ENCODE measurements at regions not wholly inside any gene's neighbourhood (a gene's known extent, or its start where the extent isn't known, plus 50 kb on each side); places are given as distances from the start of the nearest gene placed in this dataset.
"Not testable (repeated sequence)": the region's sequence is repeated elsewhere in the genome, so short reads cannot be mapped to it uniquely, and the experiment has no call there.

DNA sequence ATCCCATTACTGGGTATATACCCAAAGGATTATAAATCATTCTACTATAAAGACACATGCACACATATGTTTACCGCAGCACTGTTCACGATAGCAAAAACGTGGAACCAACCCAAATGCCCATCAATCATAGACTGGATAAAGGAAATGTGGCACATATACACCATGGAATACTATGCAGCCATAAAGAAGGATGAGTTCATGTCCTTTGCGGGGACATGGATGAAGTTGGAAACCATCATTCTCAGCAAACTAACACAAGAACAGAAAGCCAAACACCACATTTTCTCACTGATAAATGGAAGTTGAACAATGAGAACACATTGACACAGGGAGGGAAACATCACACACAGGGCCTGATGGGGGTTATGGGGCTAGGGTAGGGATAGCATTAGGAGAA lies 1090.5 kb upstream of the EDIL3 start:
- not testable (repeated sequence) for H3K27me3 ChIP-seq (ENCODE audit: control insufficient read depth in 1 of 2, insufficient read depth in 2 of 2, low read length in 2 of 2); H3K9ac ChIP-seq (ENCODE audit: low read length); H3K4me3 ChIP-seq (ENCODE audit: low read depth in 1 of 2, low read length in 2 of 2); H3K4me1 ChIP-seq (ENCODE audit: insufficient read depth, low read length); H3K9me3 ChIP-seq (ENCODE audit: low read length); H3K36me3 ChIP-seq (ENCODE audit: insufficient read depth, low read length); H3K27ac ChIP-seq (ENCODE audit: low read depth, low read length)

- Histone ChIP-seq H3K4me3 (ENCODE audit: low read depth in 1 of 2, low read length in 2 of 2) (no peak overlapping the region), H3K27me3 (ENCODE audit: control insufficient read depth in 1 of 2, insufficient read depth in 2 of 2, low read length in 2 of 2) (no peaks in the 10 kb centered on the region), H3K4me1 (ENCODE audit: insufficient read depth, low read length) (no peaks in the 10 kb centered on the region), H3K9me3 (ENCODE audit: low read length) (no peaks in the 10 kb centered on the region), H3K27ac (ENCODE audit: low read depth, low read length) (no peak overlapping the region), H3K9ac (ENCODE audit: low read length) (no peak overlapping the region), H3K36me3 (ENCODE audit: insufficient read depth, low read length) (no peaks in the 10 kb centered on the region)
Observed at GRCh38 chr5:85476617-85477016, 1091.9 kb upstream of the EDIL3 start.

DNA sequence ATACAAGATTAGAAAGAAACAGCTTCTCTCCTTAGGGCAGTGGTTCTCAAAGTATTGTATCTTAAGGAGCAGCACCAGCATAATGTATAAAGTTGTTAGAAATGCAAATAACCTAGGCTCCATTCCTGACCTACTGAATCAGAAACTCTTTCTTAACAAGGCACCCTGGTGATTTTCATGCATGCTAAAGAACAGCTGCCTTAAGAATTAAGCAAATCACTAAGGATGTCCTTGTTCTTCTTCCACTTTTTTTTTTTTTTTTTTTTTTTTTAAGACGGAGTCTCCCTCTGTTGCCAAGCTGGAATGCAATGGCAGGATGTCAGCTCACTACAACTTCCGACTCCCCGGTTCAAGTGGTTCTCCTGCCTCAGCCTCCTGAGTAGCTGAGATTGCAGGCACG lies 1095.2 kb upstream of the EDIL3 start:
- Histone ChIP-seq H3K27me3 (ENCODE audit: control insufficient read depth in 1 of 2, insufficient read depth in 2 of 2, low read length in 2 of 2) (no peaks in the 10 kb centered on the region), H3K27ac (ENCODE audit: low read depth, low read length) (no peak overlapping the region), H3K4me1 (ENCODE audit: insufficient read depth, low read length) (no peaks in the 10 kb centered on the region), H3K4me3 (ENCODE audit: low read depth in 1 of 2, low read length in 2 of 2) (no peak overlapping the region), H3K9ac (ENCODE audit: low read length) (no peak overlapping the region), H3K36me3 (ENCODE audit: insufficient read depth, low read length) (no peaks in the 10 kb centered on the region), H3K9me3 (ENCODE audit: low read length) (no peaks in the 10 kb centered on the region)

- H3K9me3 ChIP-seq (ENCODE audit: low read length) = no peaks in the 10 kb centered on the region
- H3K27ac ChIP-seq (ENCODE audit: low read depth, low read length) = no peak overlapping the region
- H3K4me1 ChIP-seq (ENCODE audit: insufficient read depth, low read length) = no peaks in the 10 kb centered on the region
Observed at GRCh38 chr5:85484982-85485574, 1100.4 kb upstream of the EDIL3 start.

GRCh38 chr5:85488295-85488694 lies 1103.6 kb upstream of the EDIL3 start:
- Histone ChIP-seq H3K4me3 (ENCODE audit: low read depth in 1 of 2, low read length in 2 of 2) (no peak overlapping the region), H3K36me3 (ENCODE audit: insufficient read depth, low read length) (no peaks in the 10 kb centered on the region), H3K27me3 (ENCODE audit: control insufficient read depth in 1 of 2, insufficient read depth in 2 of 2, low read length in 2 of 2) (no peaks in the 10 kb centered on the region), H3K9me3 (ENCODE audit: low read length) (no peaks in the 10 kb centered on the region), H3K27ac (ENCODE audit: low read depth, low read length) (no peak overlapping the region), H3K4me1 (ENCODE audit: insufficient read depth, low read length) (no peaks in the 10 kb centered on the region), H3K9ac (ENCODE audit: low read length) (no peak overlapping the region)

More at GRCh38 chr5:85484982-85485574, 1100.4 kb upstream of the EDIL3 start:
- H3K4me3 ChIP-seq (ENCODE audit: low read depth in 1 of 2, low read length in 2 of 2) = no peak overlapping the region
- H3K36me3 ChIP-seq (ENCODE audit: insufficient read depth, low read length) = no peaks in the 10 kb centered on the region
- no peaks in the 10 kb centered on the region for H3K27me3 ChIP-seq (ENCODE audit: control insufficient read depth in 1 of 2, insufficient read depth in 2 of 2, low read length in 2 of 2)
- no peak overlapping the region for H3K9ac ChIP-seq (ENCODE audit: low read length)

- Histone ChIP-seq H3K9ac (ENCODE audit: low read length) (no peak overlapping the region), H3K9me3 (ENCODE audit: low read length) (no peaks in the 10 kb centered on the region), H3K36me3 (ENCODE audit: insufficient read depth, low read length) (no peaks in the 10 kb centered on the region), H3K27me3 (ENCODE audit: control insufficient read depth in 1 of 2, insufficient read depth in 2 of 2, low read length in 2 of 2) (no peaks in the 10 kb centered on the region), H3K4me3 (ENCODE audit: low read depth in 1 of 2, low read length in 2 of 2) (no peak overlapping the region), H3K27ac (ENCODE audit: low read depth, low read length) (no peak overlapping the region), H3K4me1 (ENCODE audit: insufficient read depth, low read length) (no peaks in the 10 kb centered on the region)
Observed at GRCh38 chr5:85500869-85501268, 1116.2 kb upstream of the EDIL3 start.

DNA sequence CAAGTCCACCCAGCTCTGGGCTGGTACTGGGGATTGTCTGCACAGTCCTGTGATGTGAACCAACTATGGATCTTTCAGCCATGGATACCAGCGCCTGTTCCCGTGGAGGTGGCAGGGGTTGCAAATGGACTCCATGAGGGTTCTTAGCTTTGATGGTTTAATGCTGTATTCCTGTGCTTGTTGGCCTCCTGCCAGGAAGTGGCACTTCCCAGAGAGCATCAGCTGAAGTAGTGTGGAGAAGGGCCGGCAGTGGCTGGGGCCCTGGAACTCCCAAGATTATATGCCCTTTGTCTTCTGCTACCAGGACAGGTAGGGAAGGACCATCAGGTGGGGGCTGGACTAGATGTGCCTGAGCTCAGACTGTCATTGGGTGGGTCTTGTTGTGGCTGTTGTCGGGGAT lies 1104.8 kb upstream of the COX7C start:
- Histone ChIP-seq H3K4me3 (ENCODE audit: low read depth in 1 of 2, low read length in 2 of 2) (no peak overlapping the region), H3K9me3 (ENCODE audit: low read length) (no peaks in the 10 kb centered on the region), H3K9ac (ENCODE audit: low read length) (no peak overlapping the region), H3K36me3 (ENCODE audit: insufficient read depth, low read length) (no peaks in the 10 kb centered on the region), H3K27ac (ENCODE audit: low read depth, low read length) (no peak overlapping the region), H3K27me3 (ENCODE audit: control insufficient read depth in 1 of 2, insufficient read depth in 2 of 2, low read length in 2 of 2) (no peaks in the 10 kb centered on the region), H3K4me1 (ENCODE audit: insufficient read depth, low read length) (no peaks in the 10 kb centered on the region)

GRCh38 chr5:85515588-85515987 lies 1102.2 kb upstream of the COX7C start:
- H3K9me3 ChIP-seq (ENCODE audit: low read length) = no peaks in the 10 kb centered on the region
- H3K36me3 ChIP-seq (ENCODE audit: insufficient read depth, low read length) = no peaks in the 10 kb centered on the region
- no peaks in the 10 kb centered on the region for H3K27me3 ChIP-seq (ENCODE audit: control insufficient read depth in 1 of 2, insufficient read depth in 2 of 2, low read length in 2 of 2)
- H3K27ac ChIP-seq (ENCODE audit: low read depth, low read length) = no peak overlapping the region
- H3K4me3 ChIP-seq (ENCODE audit: low read depth in 1 of 2, low read length in 2 of 2) = no peak overlapping the region
- H3K4me1 ChIP-seq (ENCODE audit: insufficient read depth, low read length) = no peaks in the 10 kb centered on the region
- no peak overlapping the region for H3K9ac ChIP-seq (ENCODE audit: low read length)

GRCh38 chr5:85517386-85517785 lies 1100.4 kb upstream of the COX7C start:
- Histone ChIP-seq H3K36me3 (ENCODE audit: insufficient read depth, low read length) (no peaks in the 10 kb centered on the region), H3K27me3 (ENCODE audit: control insufficient read depth in 1 of 2, insufficient read depth in 2 of 2, low read length in 2 of 2) (no peaks in the 10 kb centered on the region), H3K4me3 (ENCODE audit: low read depth in 1 of 2, low read length in 2 of 2) (no peak overlapping the region), H3K27ac (ENCODE audit: low read depth, low read length) (no peak overlapping the region), H3K4me1 (ENCODE audit: insufficient read depth, low read length) (no peaks in the 10 kb centered on the region), H3K9ac (ENCODE audit: low read length) (no peak overlapping the region), H3K9me3 (ENCODE audit: low read length) (no peaks in the 10 kb centered on the region)

DNA sequence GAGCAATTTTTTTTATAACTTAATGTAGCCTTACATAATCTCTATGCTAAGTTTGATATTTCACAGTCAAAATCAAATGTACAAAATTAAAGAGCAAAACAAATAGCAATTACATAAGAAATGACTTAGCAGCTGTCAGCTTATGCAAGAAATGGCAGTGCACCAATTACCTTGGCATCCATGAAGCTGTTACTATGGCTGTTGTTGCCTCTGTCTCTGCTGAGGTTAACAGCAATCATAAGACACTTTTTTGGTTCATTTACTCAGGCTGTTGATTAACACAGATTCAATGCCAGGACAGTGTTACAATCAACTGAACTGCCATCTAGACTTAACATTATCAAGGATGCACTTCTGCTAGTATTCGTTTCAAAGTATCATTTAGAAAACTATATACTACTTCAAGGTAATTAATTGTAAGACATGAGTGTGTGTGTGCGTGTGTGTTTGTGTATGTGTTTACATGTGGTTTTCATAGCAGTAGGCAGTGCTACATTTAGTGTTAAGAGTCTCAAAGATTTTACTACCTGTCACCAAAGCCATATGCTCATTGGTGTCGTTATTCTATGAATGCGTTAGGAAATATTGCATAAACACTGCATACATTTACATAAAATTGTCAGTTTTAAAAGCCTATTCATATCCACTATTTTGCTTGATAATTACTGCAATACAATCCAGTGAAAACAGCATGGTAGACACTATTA lies 1084.2 kb upstream of the COX7C start:
- Histone ChIP-seq H3K27ac (ENCODE audit: low read depth, low read length) (no peak overlapping the region), H3K9me3 (ENCODE audit: low read length) (no peaks in the 10 kb centered on the region), H3K27me3 (ENCODE audit: control insufficient read depth in 1 of 2, insufficient read depth in 2 of 2, low read length in 2 of 2) (no peaks in the 10 kb centered on the region), H3K4me1 (ENCODE audit: insufficient read depth, low read length) (no peaks in the 10 kb centered on the region), H3K36me3 (ENCODE audit: insufficient read depth, low read length) (no peaks in the 10 kb centered on the region), H3K9ac (ENCODE audit: low read length) (no peak overlapping the region), H3K4me3 (ENCODE audit: low read depth in 1 of 2, low read length in 2 of 2) (no peak overlapping the region)

GRCh38 chr5:85538362-85538761 lies 1079.4 kb upstream of the COX7C start:
- Histone ChIP-seq H3K36me3 (ENCODE audit: insufficient read depth, low read length) (no peaks in the 10 kb centered on the region), H3K27me3 (ENCODE audit: control insufficient read depth in 1 of 2, insufficient read depth in 2 of 2, low read length in 2 of 2) (no peaks in the 10 kb centered on the region), H3K4me1 (ENCODE audit: insufficient read depth, low read length) (no peaks in the 10 kb centered on the region), H3K27ac (ENCODE audit: low read depth, low read length) (no peak overlapping the region), H3K9ac (ENCODE audit: low read length) (no peak overlapping the region), H3K9me3 (ENCODE audit: low read length) (no peaks in the 10 kb centered on the region), H3K4me3 (ENCODE audit: low read depth in 1 of 2, low read length in 2 of 2) (no peak overlapping the region)

DNA sequence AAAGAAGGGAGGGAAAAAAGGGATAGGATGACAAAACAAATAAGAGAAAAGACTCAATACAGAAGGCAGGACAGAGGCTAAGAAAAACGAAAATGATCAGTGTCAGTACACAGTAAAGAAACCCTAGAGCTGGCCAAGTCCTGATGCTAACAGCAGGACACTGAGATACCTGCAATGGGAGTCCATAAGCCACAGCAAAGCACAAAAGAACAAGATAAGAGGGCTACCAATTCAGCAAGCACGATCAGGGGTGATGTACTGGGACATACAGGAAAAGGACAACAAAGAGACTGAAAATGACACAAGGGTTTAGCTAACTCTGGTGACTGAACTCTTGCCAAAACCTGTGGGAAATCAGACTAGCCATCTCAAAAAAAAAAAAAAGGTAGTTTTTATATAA lies 1072.6 kb upstream of the COX7C start:
- Histone ChIP-seq H3K9me3 (ENCODE audit: low read length) (no peaks in the 10 kb centered on the region), H3K4me1 (ENCODE audit: insufficient read depth, low read length) (no peaks in the 10 kb centered on the region), H3K27me3 (ENCODE audit: control insufficient read depth in 1 of 2, insufficient read depth in 2 of 2, low read length in 2 of 2) (no peaks in the 10 kb centered on the region), H3K4me3 (ENCODE audit: low read depth in 1 of 2, low read length in 2 of 2) (no peak overlapping the region), H3K9ac (ENCODE audit: low read length) (no peak overlapping the region), H3K27ac (ENCODE audit: low read depth, low read length) (no peak overlapping the region), H3K36me3 (ENCODE audit: insufficient read depth, low read length) (no peaks in the 10 kb centered on the region)
